Chondrocyte (in vitro differentiated cells): ENCODE measurements at regions not wholly inside any gene's neighbourhood (a gene's known extent, or its start where the extent isn't known, plus 50 kb on each side); places are given as distances from the start of the nearest gene placed in this dataset.

Experiments used
- DNase-seq: peaks from one replicate; pipeline ENCODE4 v3.0.0; 2021; ENCODE audit warnings: mixed read lengths, low spot score
- H3K27ac Mint-ChIP-seq: one replicate; pipeline ENCODE4 v1.8.0; 2021; ENCODE audit warnings: mild to moderate bottlenecking, moderate library complexity, mixed read lengths; ENCODE audit not compliant: unreplicated experiment
- H3K27me3 Mint-ChIP-seq: 2 replicates; pipeline ENCODE4 v1.8.0; 2021; ENCODE audit warnings: low read depth, mixed read lengths
- H3K36me3 Mint-ChIP-seq: 2 replicates; pipeline ENCODE4 v1.8.0; 2021; ENCODE audit warnings: low read depth, mixed read lengths
- H3K4me1 Mint-ChIP-seq: 2 replicates; pipeline ENCODE4 v1.8.0; 2021; ENCODE audit warnings: low read depth, mild to moderate bottlenecking, mixed read lengths
- H3K4me3 Mint-ChIP-seq: one replicate; pipeline ENCODE4 v1.8.0; 2021; ENCODE audit warnings: mild to moderate bottlenecking, moderate library complexity, mixed read lengths; ENCODE audit not compliant: unreplicated experiment
- H3K9me3 Mint-ChIP-seq: 2 replicates; pipeline ENCODE4 v1.8.0; 2021; ENCODE audit warnings: low read depth, mixed read lengths
- TF ChIP-seq, protein P1 (sequence below): fragments of 200-600 bp; sonication (generic); IDR thresholded peaks from 2 replicates; pipeline ENCODE4 v1.5.0; 2021; ENCODE audit warnings: antibody characterized with exemption, mild to moderate bottlenecking, moderate library complexity

DNA sequence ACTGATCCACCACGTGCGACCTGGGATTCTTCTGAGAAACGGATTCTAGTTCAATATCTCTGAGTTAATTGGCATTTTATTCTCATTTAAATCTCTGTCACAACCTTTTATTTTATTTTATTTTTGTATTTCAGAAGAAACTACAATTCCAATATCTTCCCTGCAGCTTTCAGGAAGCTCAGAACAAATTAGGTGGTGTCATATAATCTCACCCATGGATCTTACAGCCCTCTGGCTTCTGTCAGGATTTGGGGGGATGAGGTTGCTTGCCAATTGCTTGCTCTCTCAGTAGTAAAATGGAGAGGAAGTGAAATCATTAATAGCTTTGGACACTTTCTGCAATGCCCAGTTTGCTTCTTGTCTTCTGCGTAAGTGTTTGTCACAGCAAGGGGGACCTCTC lies 205.4 kb downstream of the TLE3 start:
- Mint-ChIP-seq H3K27ac (no peak overlapping the region), H3K4me1 (peaks cover 5% of the 10 kb centered on the region), H3K36me3 (peaks cover 2% of the 10 kb centered on the region), H3K9me3 (peaks cover 8% of the 10 kb centered on the region), H3K27me3 (peaks cover 27% of the 10 kb centered on the region), H3K4me3 (no peak overlapping the region)
- DNase-seq = no peak
- TF ChIP-seq, protein P1, sequence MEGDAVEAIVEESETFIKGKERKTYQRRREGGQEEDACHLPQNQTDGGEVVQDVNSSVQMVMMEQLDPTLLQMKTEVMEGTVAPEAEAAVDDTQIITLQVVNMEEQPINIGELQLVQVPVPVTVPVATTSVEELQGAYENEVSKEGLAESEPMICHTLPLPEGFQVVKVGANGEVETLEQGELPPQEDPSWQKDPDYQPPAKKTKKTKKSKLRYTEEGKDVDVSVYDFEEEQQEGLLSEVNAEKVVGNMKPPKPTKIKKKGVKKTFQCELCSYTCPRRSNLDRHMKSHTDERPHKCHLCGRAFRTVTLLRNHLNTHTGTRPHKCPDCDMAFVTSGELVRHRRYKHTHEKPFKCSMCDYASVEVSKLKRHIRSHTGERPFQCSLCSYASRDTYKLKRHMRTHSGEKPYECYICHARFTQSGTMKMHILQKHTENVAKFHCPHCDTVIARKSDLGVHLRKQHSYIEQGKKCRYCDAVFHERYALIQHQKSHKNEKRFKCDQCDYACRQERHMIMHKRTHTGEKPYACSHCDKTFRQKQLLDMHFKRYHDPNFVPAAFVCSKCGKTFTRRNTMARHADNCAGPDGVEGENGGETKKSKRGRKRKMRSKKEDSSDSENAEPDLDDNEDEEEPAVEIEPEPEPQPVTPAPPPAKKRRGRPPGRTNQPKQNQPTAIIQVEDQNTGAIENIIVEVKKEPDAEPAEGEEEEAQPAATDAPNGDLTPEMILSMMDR = no peak

DNA sequence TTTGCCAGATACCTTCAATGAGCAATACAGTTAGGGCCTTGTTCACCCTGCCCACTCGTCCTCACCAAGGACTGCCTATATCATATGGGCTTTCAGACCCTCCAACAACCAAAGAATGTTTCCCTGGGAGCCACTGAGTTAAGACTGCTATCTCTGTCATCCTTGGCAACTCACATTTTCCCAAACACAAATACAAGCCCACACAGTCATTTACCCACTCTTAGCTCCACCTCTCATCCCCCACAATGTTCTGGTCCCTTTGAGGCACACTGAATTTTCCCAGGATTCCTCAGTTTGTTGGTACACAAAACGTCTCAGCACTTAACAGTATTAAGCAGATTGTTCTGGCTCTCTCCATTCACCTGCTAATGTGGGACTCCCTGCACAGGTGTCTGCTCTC lies 204.6 kb downstream of the TLE3 start:
- TF ChIP-seq, protein P1 = no peak
- DNase-seq = no peak
- Mint-ChIP-seq H3K9me3 (peaks cover 8% of the 10 kb centered on the region), H3K4me3 (no peak overlapping the region), H3K27me3 (peaks cover 25% of the 10 kb centered on the region), H3K4me1 (peaks cover 5% of the 10 kb centered on the region), H3K27ac (no peak overlapping the region), H3K36me3 (peaks cover 2% of the 10 kb centered on the region)

DNA sequence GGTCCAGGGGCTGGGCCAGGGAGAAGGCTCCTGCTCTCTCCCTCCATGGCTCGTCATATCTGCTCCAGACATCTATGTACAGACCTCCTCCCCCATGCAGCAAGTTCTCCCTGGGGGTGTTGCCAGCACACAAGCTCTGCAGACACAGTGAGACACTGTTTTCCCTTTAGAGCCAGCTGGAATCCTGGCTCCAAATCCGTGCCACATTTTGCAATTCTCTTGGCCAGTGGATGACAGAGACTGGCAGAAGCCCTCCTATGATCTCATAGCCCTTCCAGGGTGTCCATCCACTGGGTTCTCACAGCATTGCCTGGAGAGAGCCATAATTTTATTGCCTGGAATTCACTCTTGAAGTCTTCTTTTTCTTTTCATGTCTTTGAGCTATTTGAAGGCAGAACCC lies 203.9 kb downstream of the TLE3 start:
- TF ChIP-seq, protein P1 = no peak
- H3K4me3 Mint-ChIP-seq = no peak overlapping the region
- no peak overlapping the region for H3K27ac Mint-ChIP-seq
- peaks cover 26% of the 10 kb centered on the region for H3K27me3 Mint-ChIP-seq
- peaks cover 5% of the 10 kb centered on the region for H3K4me1 Mint-ChIP-seq
- H3K9me3 Mint-ChIP-seq = peaks cover 8% of the 10 kb centered on the region
- DNase-seq = no peak
- peaks cover 2% of the 10 kb centered on the region for H3K36me3 Mint-ChIP-seq

DNA sequence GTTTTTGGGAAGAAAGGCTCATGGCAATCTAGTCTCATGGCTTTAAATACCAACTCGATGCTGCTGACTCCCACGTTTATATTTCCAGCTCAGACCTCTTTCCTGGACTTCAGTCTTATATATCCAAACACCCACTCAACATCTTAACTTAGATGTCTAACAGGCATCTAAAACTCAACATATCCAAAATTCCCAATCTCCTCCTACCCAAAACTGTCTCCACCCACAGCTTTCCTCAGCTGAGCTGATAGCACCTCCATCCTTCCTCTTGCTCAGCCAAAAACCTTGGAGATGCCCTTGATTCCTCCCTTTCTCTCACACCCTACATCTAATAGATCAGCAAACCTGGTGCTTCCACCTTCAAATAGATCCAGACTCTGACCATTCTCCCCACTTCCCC lies 202.5 kb downstream of the TLE3 start:
- peaks cover 8% of the 10 kb centered on the region for H3K9me3 Mint-ChIP-seq
- no peak overlapping the region for H3K27ac Mint-ChIP-seq
- H3K36me3 Mint-ChIP-seq = peaks cover 2% of the 10 kb centered on the region
- H3K4me3 Mint-ChIP-seq = no peak overlapping the region
- peaks cover 26% of the 10 kb centered on the region for H3K27me3 Mint-ChIP-seq
- peaks cover 5% of the 10 kb centered on the region for H3K4me1 Mint-ChIP-seq
- TF ChIP-seq, protein P1 = no peak
- no peak for DNase-seq

DNA sequence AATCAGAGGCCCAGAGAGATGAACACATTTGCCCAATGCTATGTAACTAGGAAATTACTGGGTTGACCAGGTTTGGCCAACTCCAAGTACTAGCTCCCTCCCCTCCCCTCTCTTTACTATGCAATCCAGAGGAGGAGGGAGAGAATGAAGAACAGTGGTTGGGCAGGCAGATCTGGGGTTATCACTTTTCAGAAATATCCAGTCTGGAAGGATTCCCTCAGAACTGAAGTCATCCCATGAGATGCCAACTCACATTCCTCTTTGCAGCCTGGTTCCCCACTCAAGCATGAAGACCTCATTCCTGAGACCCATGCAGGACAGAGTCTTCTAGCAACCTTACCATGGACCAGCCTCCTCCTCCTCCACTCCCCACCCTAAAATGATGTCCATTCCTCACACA lies 201.1 kb downstream of the TLE3 start:
- peaks cover 5% of the 10 kb centered on the region for H3K9me3 Mint-ChIP-seq
- H3K4me1 Mint-ChIP-seq = peaks cover 5% of the 10 kb centered on the region
- DNase-seq = no peak
- no peak overlapping the region for H3K27ac Mint-ChIP-seq
- H3K27me3 Mint-ChIP-seq = peaks cover 29% of the 10 kb centered on the region
- no peak overlapping the region for H3K4me3 Mint-ChIP-seq
- peaks cover 2% of the 10 kb centered on the region for H3K36me3 Mint-ChIP-seq
- TF ChIP-seq, protein P1 = no peak
